HCT116 (cell line): ENCODE measurements at regions not wholly inside any gene's neighbourhood (a gene's known extent, or its start where the extent isn't known, plus 50 kb on each side); places are given as distances from the start of the nearest gene placed in this dataset.

Experiments
- RAD21 ChIP-seq: IDR thresholded peaks from 2 replicates; pipeline ENCODE4 v1.6.1; 2012; ENCODE audit warnings: low read depth, mild to moderate bottlenecking
- TF ChIP-seq, protein P1 (sequence below), 3 experiments: fragments of 200-600 bp in 1 of 3; sonication (generic) in 1 of 3; IDR thresholded peaks in 2 of 3; conservative IDR thresholded peaks in 1 of 3; 2 replicates each; pipeline ENCODE4 v1.5.1; 2012 to 2017; ENCODE audit warnings: low read depth in 2 of 3, low read length in 2 of 3, antibody characterized with exemption in 1 of 3, borderline replicate concordance in 1 of 3, control low read depth in 1 of 3, mild to moderate bottlenecking in 1 of 3, mixed read lengths in 1 of 3, mixed run types in 1 of 3, moderate library complexity in 1 of 3; ENCODE audit not compliant: insufficient read depth in 1 of 3

DNA sequence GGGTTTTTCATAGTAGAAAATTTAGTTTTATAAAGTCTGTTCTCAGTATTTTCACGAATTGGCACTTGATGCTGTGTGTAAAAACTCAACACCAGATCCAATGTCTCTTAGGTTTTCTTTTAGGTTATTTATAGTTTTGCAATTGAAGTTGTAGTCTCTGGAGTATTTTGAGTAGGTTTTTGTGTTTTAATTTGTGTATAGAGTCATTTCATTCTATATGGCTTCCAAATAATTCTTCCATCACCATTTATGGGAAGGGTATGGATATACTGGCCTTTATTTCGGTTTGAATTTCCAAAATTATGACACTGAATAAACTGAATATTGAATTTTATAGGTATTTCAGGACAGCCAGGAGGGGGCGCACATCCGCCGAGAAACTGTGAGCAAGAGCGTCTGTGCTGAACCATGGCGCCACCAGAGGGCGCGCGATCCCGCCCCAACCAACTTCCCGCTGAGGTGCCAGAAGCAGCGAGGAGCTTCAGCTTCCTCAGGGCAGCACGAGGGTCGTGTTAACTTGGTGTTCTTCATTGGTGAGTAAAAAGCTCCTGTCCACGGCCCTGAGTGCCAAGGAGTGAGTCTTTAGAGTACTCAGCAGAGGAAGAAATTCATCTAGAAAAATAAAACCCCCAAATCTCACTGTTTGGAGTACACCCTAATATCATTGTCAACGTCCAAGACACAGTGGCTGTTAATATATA, 207.5 kb downstream of the LMLN start:
- TF ChIP-seq RAD21 = peak; percentile 38
- TF ChIP-seq, protein P1, sequence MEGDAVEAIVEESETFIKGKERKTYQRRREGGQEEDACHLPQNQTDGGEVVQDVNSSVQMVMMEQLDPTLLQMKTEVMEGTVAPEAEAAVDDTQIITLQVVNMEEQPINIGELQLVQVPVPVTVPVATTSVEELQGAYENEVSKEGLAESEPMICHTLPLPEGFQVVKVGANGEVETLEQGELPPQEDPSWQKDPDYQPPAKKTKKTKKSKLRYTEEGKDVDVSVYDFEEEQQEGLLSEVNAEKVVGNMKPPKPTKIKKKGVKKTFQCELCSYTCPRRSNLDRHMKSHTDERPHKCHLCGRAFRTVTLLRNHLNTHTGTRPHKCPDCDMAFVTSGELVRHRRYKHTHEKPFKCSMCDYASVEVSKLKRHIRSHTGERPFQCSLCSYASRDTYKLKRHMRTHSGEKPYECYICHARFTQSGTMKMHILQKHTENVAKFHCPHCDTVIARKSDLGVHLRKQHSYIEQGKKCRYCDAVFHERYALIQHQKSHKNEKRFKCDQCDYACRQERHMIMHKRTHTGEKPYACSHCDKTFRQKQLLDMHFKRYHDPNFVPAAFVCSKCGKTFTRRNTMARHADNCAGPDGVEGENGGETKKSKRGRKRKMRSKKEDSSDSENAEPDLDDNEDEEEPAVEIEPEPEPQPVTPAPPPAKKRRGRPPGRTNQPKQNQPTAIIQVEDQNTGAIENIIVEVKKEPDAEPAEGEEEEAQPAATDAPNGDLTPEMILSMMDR (IDR thresholded peaks at IDR 0.05 in 2 of 3, conservative IDR thresholded peaks at IDR 0.05 in 1 of 3; ENCODE audit: borderline replicate concordance in 1 of 3, insufficient read depth in 1 of 3, low read depth in 2 of 3, low read length in 2 of 3) = peak; percentile 38 to 97 (median 62); a peak in 4 of 6 replicates
